ENCODE measurements at regions not wholly inside any gene's neighbourhood (a gene's known extent, or its start where the extent isn't known, plus 50 kb on each side); places are given as distances from the start of the nearest gene placed in this dataset.
"Not testable (repeated sequence)": the region's sequence is repeated elsewhere in the genome, so short reads cannot be mapped to it uniquely, and the experiment has no call there.

DNA sequence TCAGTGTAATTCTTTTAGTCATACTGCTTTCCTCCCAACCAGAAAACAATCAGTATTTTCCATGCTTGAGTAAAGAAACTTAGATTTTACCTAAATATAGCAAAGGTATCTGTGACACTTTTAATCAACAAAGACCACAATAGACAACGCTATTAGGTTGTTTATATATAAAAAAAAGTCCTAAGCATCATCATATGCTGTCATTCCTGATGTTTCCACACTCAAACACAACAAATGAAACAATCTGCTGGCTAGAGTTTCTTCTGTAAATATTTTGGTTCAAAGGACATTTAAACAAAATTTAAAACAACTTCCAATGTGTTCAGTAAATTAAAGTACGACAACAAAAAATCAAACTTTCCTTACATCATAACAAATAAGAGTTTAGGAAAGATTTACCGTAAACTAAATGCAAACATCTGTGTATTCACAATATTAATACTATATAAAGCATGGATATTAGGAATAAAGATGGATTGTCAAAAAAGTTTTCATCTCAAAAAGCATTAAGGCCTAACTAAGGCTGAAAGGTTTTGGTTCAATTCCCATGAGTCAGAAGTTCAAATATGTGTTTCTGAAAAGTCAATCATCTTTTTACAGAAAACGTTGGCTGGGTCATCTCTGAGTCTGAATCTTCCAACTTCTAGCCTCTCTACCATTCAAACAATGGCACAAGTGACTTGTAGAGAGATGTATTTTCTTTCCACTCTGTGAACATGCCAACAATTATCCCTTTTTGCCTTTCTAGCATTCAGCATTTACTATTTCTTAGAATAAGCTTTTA is 157.1 kb downstream of the CRPPA start:
- H3K9me3 ChIP-seq (ENCODE audit: control insufficient read depth in 4 of 4, low read length in 3 of 4), result no peaks in the 10 kb centered on the region
- no peaks in the 10 kb centered on the region for H3K27me3 ChIP-seq (ENCODE audit: control insufficient read depth in 4 of 4, insufficient read depth in 4 of 4, low read length in 3 of 4)
- no peaks in the 10 kb centered on the region for H3K36me3 ChIP-seq (ENCODE audit: control insufficient read depth in 4 of 4, insufficient read depth in 3 of 4, low read depth in 1 of 4, low read length in 3 of 4)
- TF ChIP-seq FOXA1 (IDR thresholded peaks at IDR 0.05) (no peak), NR2F2 (IDR thresholded peaks at IDR 0.05) (no peak), RXRA (IDR thresholded peaks at IDR 0.05) (peak in 1 of 2 donors; percentile 26), SP1 (IDR thresholded peaks at IDR 0.05) (peak; percentile 12), TAF1 (conservative IDR thresholded peaks at IDR 0.05) (no peak), FOXA2 (IDR thresholded peaks at IDR 0.05) (peak; percentile 12), HNF4G (IDR thresholded peaks at IDR 0.05) (no peak), HNF4A (conservative IDR thresholded peaks at IDR 0.05) (peak; percentile 39 to 62)
- TF ChIP-seq, protein P1, sequence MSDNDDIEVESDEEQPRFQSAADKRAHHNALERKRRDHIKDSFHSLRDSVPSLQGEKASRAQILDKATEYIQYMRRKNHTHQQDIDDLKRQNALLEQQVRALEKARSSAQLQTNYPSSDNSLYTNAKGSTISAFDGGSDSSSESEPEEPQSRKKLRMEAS (IDR thresholded peaks at IDR 0.05), result peak; percentile 12
- TF ChIP-seq, protein P2, sequence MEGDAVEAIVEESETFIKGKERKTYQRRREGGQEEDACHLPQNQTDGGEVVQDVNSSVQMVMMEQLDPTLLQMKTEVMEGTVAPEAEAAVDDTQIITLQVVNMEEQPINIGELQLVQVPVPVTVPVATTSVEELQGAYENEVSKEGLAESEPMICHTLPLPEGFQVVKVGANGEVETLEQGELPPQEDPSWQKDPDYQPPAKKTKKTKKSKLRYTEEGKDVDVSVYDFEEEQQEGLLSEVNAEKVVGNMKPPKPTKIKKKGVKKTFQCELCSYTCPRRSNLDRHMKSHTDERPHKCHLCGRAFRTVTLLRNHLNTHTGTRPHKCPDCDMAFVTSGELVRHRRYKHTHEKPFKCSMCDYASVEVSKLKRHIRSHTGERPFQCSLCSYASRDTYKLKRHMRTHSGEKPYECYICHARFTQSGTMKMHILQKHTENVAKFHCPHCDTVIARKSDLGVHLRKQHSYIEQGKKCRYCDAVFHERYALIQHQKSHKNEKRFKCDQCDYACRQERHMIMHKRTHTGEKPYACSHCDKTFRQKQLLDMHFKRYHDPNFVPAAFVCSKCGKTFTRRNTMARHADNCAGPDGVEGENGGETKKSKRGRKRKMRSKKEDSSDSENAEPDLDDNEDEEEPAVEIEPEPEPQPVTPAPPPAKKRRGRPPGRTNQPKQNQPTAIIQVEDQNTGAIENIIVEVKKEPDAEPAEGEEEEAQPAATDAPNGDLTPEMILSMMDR (IDR thresholded peaks at IDR 0.05; ENCODE audit: low read depth, low read length, missing input control), result no peak
- TF ChIP-seq, protein P3, sequence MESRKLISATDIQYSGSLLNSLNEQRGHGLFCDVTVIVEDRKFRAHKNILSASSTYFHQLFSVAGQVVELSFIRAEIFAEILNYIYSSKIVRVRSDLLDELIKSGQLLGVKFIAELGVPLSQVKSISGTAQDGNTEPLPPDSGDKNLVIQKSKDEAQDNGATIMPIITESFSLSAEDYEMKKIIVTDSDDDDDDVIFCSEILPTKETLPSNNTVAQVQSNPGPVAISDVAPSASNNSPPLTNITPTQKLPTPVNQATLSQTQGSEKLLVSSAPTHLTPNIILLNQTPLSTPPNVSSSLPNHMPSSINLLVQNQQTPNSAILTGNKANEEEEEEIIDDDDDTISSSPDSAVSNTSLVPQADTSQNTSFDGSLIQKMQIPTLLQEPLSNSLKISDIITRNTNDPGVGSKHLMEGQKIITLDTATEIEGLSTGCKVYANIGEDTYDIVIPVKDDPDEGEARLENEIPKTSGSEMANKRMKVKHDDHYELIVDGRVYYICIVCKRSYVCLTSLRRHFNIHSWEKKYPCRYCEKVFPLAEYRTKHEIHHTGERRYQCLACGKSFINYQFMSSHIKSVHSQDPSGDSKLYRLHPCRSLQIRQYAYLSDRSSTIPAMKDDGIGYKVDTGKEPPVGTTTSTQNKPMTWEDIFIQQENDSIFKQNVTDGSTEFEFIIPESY (IDR thresholded peaks at IDR 0.05), result peak; percentile 28
- TF ChIP-seq, protein P4, sequence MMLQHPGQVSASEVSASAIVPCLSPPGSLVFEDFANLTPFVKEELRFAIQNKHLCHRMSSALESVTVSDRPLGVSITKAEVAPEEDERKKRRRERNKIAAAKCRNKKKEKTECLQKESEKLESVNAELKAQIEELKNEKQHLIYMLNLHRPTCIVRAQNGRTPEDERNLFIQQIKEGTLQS (IDR thresholded peaks at IDR 0.05), result no peak
- 35% methylated on average over 4 of the region's 4 CpGs for WGBS
- no peak overlapping the region for H3K4me3 ChIP-seq (ENCODE audit: low read depth in 1 of 3, low read length in 3 of 3)
- peaks cover 6 to 16% (median 12%) of the 10 kb centered on the region in 4 donors for H3K4me1 ChIP-seq (ENCODE audit: control insufficient read depth in 4 of 4, insufficient read depth in 4 of 4, low read length in 3 of 4)
- no peak overlapping the region for H3K9ac ChIP-seq (ENCODE audit: low read depth in 1 of 2, low read length in 2 of 2)
- H3K27ac ChIP-seq (ENCODE audit: low read depth in 1 of 2, low read length in 2 of 2), result peak overlapping the region; percentile 60 to 73
- no peak for DNase-seq (ENCODE audit: low spot score)

- H3K9ac ChIP-seq (ENCODE audit: low read depth in 1 of 2, low read length in 2 of 2); H3K27me3 ChIP-seq (ENCODE audit: control insufficient read depth in 4 of 4, insufficient read depth in 4 of 4, low read length in 3 of 4); H3K36me3 ChIP-seq (ENCODE audit: control insufficient read depth in 4 of 4, insufficient read depth in 3 of 4, low read depth in 1 of 4, low read length in 3 of 4); H3K4me3 ChIP-seq (ENCODE audit: low read depth in 1 of 3, low read length in 3 of 3); H3K9me3 ChIP-seq (ENCODE audit: control insufficient read depth in 4 of 4, low read length in 3 of 4); DNase-seq (ENCODE audit: low spot score); H3K27ac ChIP-seq (ENCODE audit: low read depth in 1 of 2, low read length in 2 of 2): not testable (repeated sequence)
- H3K4me1 ChIP-seq (ENCODE audit: control insufficient read depth in 4 of 4, insufficient read depth in 4 of 4, low read length in 3 of 4), result peaks cover 6 to 16% (median 12%) of the 10 kb centered on the region in 4 donors
- WGBS, result 86% methylated on average over 6 of the region's 6 CpGs
Observed at GRCh38 chr7:16263377-16263776, 158.0 kb downstream of the CRPPA start.

GRCh38 chr7:16261654-16262053 is 159.7 kb downstream of the CRPPA start:
- no peak overlapping the region for H3K27ac ChIP-seq (ENCODE audit: low read depth in 1 of 2, low read length in 2 of 2)
- no peak for DNase-seq (ENCODE audit: low spot score)
- peaks cover 6 to 16% (median 12%) of the 10 kb centered on the region in 4 donors for H3K4me1 ChIP-seq (ENCODE audit: control insufficient read depth in 4 of 4, insufficient read depth in 4 of 4, low read length in 3 of 4)
- no peaks in the 10 kb centered on the region for H3K36me3 ChIP-seq (ENCODE audit: control insufficient read depth in 4 of 4, insufficient read depth in 3 of 4, low read depth in 1 of 4, low read length in 3 of 4)
- no peaks in the 10 kb centered on the region for H3K27me3 ChIP-seq (ENCODE audit: control insufficient read depth in 4 of 4, insufficient read depth in 4 of 4, low read length in 3 of 4)
- 91% methylated on average over 5 of the region's 5 CpGs for WGBS
- H3K9ac ChIP-seq (ENCODE audit: low read depth in 1 of 2, low read length in 2 of 2), result no peak overlapping the region
- no peak overlapping the region for H3K4me3 ChIP-seq (ENCODE audit: low read depth in 1 of 3, low read length in 3 of 3)
- no peaks in the 10 kb centered on the region for H3K9me3 ChIP-seq (ENCODE audit: control insufficient read depth in 4 of 4, low read length in 3 of 4)
- TF ChIP-seq, protein P1 (IDR thresholded peaks at IDR 0.05), result no peak
- TF ChIP-seq, protein P2 (IDR thresholded peaks at IDR 0.05; ENCODE audit: low read depth, low read length, missing input control), result no peak
- TF ChIP-seq, protein P3 (IDR thresholded peaks at IDR 0.05), result no peak
- TF ChIP-seq FOXA1 (IDR thresholded peaks at IDR 0.05) (no peak), YY1 (IDR thresholded peaks at IDR 0.05) (no peak), HNF4G (IDR thresholded peaks at IDR 0.05) (no peak), TAF1 (conservative IDR thresholded peaks at IDR 0.05) (no peak), EGR1 (IDR thresholded peaks at IDR 0.05; ENCODE audit: low read depth in 2 of 2) (no peak)

Data from liver (tissue), 8 donors.